Mesothelial cell of epicardium (in vitro differentiated cells): ENCODE measurements at regions not wholly inside any gene's neighbourhood (a gene's known extent, or its start where the extent isn't known, plus 50 kb on each side); places are given as distances from the start of the nearest gene placed in this dataset.

Experiments
- DNase-seq, 2 experiments: peaks; one replicate each; pipeline ENCODE4 v3.0.0; 2021; ENCODE audit warnings: low spot score in 2 of 2; ENCODE audit not compliant: unreplicated experiment in 2 of 2
- H3K27ac Mint-ChIP-seq: 2 replicates; pipeline ENCODE4 v1.8.0; 2021; ENCODE audit warnings: mixed read lengths
- H3K27me3 Mint-ChIP-seq: 2 replicates; pipeline ENCODE4 v1.8.0; 2021; ENCODE audit warnings: low read depth, mixed read lengths
- H3K36me3 Mint-ChIP-seq: 2 replicates; pipeline ENCODE4 v1.8.0; 2021; ENCODE audit warnings: mixed read lengths
- H3K4me1 Mint-ChIP-seq: 2 replicates; pipeline ENCODE4 v1.8.0; 2021; ENCODE audit warnings: mixed read lengths
- H3K4me3 Mint-ChIP-seq: 2 replicates; pipeline ENCODE4 v1.8.0; 2021; ENCODE audit warnings: mild to moderate bottlenecking, moderate library complexity, mixed read lengths
- H3K9me3 Mint-ChIP-seq: 2 replicates; pipeline ENCODE4 v1.8.0; 2021; ENCODE audit warnings: mixed read lengths
- TF ChIP-seq, protein P1 (sequence below): fragments of 200-600 bp; sonication (generic); IDR thresholded peaks from one replicate; pipeline ENCODE4 v1.5.0; 2021; ENCODE audit warnings: antibody characterized with exemption; ENCODE audit not compliant: unreplicated experiment

DNA sequence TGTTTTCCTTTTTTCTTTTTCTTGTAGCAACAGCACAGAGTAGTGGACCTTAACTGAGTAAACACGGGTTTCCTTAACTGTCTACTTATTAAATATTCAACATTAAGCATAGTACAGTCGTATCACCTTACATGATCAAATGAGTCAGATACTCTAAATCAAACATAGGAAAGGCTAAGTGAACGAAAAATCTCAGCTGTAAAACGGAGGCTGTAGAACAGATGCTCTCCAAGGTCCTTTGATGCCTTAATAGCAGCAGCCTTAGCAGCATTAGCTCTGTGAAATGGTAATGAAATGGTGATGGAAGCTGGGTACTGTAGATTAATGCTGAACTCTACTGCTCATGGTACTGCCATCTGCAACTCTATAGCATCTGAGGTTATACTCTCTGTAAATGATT is 1433.3 kb upstream of the C9orf72 start:
- Mint-ChIP-seq H3K27me3 (peaks cover 5% of the 10 kb centered on the region), H3K9me3 (peaks cover 5% of the 10 kb centered on the region)

DNA sequence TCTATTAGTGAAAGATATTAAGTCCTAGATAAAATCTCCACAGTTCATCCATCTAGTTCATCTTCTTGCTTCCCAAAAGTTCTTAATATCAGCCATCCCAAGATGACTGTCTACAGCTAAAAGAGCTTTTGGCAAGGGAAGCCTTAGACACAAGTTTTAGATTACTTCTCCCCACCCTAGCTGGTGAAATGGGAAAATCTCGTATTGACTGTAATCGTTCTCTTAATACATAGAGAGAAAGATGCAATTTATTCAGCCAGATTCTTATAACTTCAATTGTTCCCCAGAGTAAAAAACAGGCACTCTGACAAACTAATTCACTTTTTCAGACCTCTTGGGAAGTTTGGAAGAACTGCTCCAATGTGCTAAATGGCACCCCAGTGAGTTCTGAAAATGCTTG is 1439.6 kb upstream of the C9orf72 start:
- no peak for DNase-seq
- Mint-ChIP-seq H3K9me3 (peaks cover 5% of the 10 kb centered on the region), H3K27me3 (no peaks in the 10 kb centered on the region), H3K4me3 (no peak overlapping the region), H3K27ac (no peak overlapping the region), H3K4me1 (no peaks in the 10 kb centered on the region), H3K36me3 (no peaks in the 10 kb centered on the region)
- TF ChIP-seq, protein P1, sequence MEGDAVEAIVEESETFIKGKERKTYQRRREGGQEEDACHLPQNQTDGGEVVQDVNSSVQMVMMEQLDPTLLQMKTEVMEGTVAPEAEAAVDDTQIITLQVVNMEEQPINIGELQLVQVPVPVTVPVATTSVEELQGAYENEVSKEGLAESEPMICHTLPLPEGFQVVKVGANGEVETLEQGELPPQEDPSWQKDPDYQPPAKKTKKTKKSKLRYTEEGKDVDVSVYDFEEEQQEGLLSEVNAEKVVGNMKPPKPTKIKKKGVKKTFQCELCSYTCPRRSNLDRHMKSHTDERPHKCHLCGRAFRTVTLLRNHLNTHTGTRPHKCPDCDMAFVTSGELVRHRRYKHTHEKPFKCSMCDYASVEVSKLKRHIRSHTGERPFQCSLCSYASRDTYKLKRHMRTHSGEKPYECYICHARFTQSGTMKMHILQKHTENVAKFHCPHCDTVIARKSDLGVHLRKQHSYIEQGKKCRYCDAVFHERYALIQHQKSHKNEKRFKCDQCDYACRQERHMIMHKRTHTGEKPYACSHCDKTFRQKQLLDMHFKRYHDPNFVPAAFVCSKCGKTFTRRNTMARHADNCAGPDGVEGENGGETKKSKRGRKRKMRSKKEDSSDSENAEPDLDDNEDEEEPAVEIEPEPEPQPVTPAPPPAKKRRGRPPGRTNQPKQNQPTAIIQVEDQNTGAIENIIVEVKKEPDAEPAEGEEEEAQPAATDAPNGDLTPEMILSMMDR: no peak

More for the DNA sequence above, 1433.3 kb upstream of the C9orf72 start:
- Mint-ChIP-seq H3K4me1 (no peaks in the 10 kb centered on the region), H3K27ac (no peak overlapping the region), H3K4me3 (no peak overlapping the region), H3K36me3 (no peaks in the 10 kb centered on the region)
- TF ChIP-seq, protein P1: no peak
- no peak for DNase-seq

DNA sequence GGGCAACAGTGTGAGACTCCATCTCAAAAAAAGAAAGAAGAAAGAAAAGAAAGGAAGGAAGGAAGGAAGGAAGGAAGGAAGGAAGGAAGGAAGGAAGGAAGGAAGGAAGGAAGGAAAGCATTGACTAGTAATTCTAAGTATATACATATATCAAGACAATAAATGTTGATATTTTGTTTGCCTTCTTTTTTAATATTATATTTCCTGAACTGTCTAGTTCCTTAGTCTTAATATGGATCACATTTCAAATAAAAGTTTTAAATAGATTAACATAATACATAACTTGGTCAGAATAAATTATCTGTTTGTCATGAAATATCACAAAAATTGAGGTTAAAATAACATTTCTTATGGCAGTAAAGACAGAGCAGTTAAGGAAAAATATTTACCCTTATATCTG is 1448.4 kb upstream of the C9orf72 start:
- TF ChIP-seq, protein P1: no peak
- no peaks in the 10 kb centered on the region for H3K36me3 Mint-ChIP-seq
- no peaks in the 10 kb centered on the region for H3K9me3 Mint-ChIP-seq
- H3K27ac Mint-ChIP-seq: no peak overlapping the region
- no peaks in the 10 kb centered on the region for H3K4me1 Mint-ChIP-seq
- H3K27me3 Mint-ChIP-seq: no peaks in the 10 kb centered on the region
- no peak for DNase-seq
- H3K4me3 Mint-ChIP-seq: no peak overlapping the region

DNA sequence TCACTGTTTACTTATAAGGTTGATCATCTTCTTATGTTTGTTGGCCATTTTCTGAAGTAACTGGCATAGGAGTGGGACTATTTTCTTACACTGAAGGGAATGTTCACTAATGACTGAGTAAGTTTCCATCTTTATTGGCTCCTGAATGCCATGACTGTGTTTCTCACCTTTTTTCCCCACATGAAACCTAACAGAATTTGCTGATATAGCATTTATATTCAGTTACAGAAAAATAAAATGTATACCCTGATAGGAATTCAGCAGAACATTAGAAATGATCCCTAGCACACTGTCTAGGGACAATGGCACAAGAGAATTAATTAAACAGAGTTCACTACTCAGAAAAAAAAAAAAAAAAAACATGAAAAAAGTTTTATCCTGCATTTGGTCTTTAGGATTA is 1465.1 kb upstream of the C9orf72 start:
- Mint-ChIP-seq H3K9me3 (no peaks in the 10 kb centered on the region), H3K27me3 (no peaks in the 10 kb centered on the region), H3K4me3 (no peak overlapping the region), H3K4me1 (peaks cover 3% of the 10 kb centered on the region), H3K27ac (no peak overlapping the region), H3K36me3 (no peaks in the 10 kb centered on the region)
- TF ChIP-seq, protein P1: no peak
- DNase-seq: no peak

DNA sequence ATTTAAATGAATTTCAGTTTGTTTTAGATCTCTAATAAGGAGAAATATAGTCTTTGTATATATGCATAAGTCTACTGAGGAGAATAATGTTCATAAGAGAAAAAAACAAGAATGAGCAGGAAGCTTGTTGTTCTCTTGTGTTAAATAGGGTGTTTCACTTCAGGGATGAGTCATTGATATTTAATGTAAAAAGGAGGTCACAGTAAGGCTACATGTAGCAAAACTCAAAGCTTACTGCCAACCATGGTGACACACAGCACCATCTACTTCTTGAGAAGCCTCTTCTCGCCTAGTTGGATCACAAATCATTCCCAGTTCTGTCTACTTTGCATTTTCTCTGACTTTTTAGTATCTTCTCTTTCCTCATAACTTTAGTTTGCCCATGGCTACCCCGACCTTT is 1466.0 kb upstream of the C9orf72 start:
- DNase-seq: no peak
- Mint-ChIP-seq H3K9me3 (no peaks in the 10 kb centered on the region), H3K4me3 (no peak overlapping the region), H3K27me3 (no peaks in the 10 kb centered on the region), H3K36me3 (no peaks in the 10 kb centered on the region), H3K27ac (no peak overlapping the region), H3K4me1 (peaks cover 3% of the 10 kb centered on the region)
- TF ChIP-seq, protein P1: no peak

DNA sequence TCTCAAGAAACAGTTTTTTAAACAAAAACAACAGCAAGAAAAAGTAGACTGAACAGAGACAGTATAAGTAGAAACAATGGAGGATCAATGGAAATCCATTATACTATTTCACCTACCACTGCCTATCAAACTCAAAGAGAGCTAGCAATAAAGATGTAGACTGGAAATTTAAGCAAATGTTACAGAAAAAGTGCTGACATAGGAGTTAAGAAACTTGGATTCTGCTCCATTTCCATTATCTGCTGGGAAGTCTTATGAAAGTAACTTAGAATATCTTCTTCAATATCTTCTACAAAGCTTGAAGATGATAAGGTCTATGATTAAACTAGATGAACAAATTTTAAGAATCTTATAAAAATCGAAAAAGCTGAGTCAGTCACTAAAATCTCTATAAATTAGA is 1469.8 kb upstream of the C9orf72 start:
- Mint-ChIP-seq H3K9me3 (peaks cover 11% of the 10 kb centered on the region), H3K27me3 (no peaks in the 10 kb centered on the region), H3K4me1 (no peaks in the 10 kb centered on the region), H3K27ac (no peak overlapping the region), H3K4me3 (no peak overlapping the region), H3K36me3 (no peaks in the 10 kb centered on the region)
- TF ChIP-seq, protein P1: no peak
- DNase-seq: no peak
